GM10248 (cell line): ENCODE measurements at regions not wholly inside any gene's neighbourhood (a gene's known extent, or its start where the extent isn't known, plus 50 kb on each side); places are given as distances from the start of the nearest gene placed in this dataset.

Experiments
- CTCF ChIA-PET: fragments of 300-600 bp; sonication (Branson Sonifier 250); formaldehyde crosslinking; extraction: SDS; loops from one replicate; lab custom pipeline; 2021; ENCODE audit warnings: antibody characterized with exemption; lab: Yijun Ruan, JAX
- POLR2A ChIA-PET: fragments of 350-650 bp; sonication (Branson Sonifier 250); formaldehyde crosslinking; extraction: SDS; loops from one replicate; lab custom pipeline; 2020; ENCODE audit warnings: antibody characterized with exemption; lab: Yijun Ruan, JAX
- DNase-seq: peaks from one replicate; pipeline ENCODE4 v3.0.0; 2012; ENCODE audit errors: extremely low spot score
- CTCF ChIP-seq: IDR thresholded peaks from 2 replicates; pipeline ENCODE4 v1.5.1; 2012; ENCODE audit warnings: mild to moderate bottlenecking, low read depth; ENCODE audit errors: extremely low read depth, missing control alignments, control extremely low read depth

- no peak for DNase-seq
- POLR2A ChIA-PET, result no interaction called here
- CTCF ChIA-PET, result no interaction called here
- no peak for TF ChIP-seq CTCF
Measured at GRCh38 chr20:46798430-46798829, 89.0 kb downstream of the SLC2A10 start.

- CTCF ChIA-PET, result no interaction called here
Measured at GRCh38 chr20:46799781-46800408, 90.4 kb downstream of the SLC2A10 start.

GRCh38 chr20:46800409-46800804 is 91.0 kb downstream of the SLC2A10 start:
- CTCF ChIA-PET, result no interaction called here
- TF ChIP-seq CTCF, result no peak
- POLR2A ChIA-PET, result no interaction called here
- no peak for DNase-seq

More at GRCh38 chr20:46799781-46800408, 90.4 kb downstream of the SLC2A10 start:
- no peak for DNase-seq
- POLR2A ChIA-PET, result no interaction called here
- TF ChIP-seq CTCF, result no peak

- DNase-seq, result no peak
- ChIA-PET CTCF (interaction anchor here (1.0 kb wide), 1 partner anchor 43 kb away, joined by 3 read pairs; no protein-coding TSS in a partner anchor), POLR2A (no interaction called here)
- TF ChIP-seq CTCF, result no peak
Measured at GRCh38 chr20:46801003-46801702, 91.7 kb downstream of the SLC2A10 start.

GRCh38 chr20:46802722-46803121 is 91.9 kb upstream of the EYA2 start:
- no peak for DNase-seq
- CTCF ChIA-PET, result interaction anchor here (1.1 to 1.3 kb wide), 3 partner anchors 9 to 14 kb away, joined by 3 to 7 read pairs (median 3); no protein-coding TSS in a partner anchor
- POLR2A ChIA-PET, result no interaction called here
- TF ChIP-seq CTCF, result no peak

- DNase-seq, result no peak
- POLR2A ChIA-PET, result no interaction called here
- TF ChIP-seq CTCF, result no peak
- CTCF ChIA-PET, result interaction anchor here (1.1 to 1.5 kb wide), 4 partner anchors 9 to 56 kb away, joined by 3 to 7 read pairs (median 3); no protein-coding TSS in a partner anchor
Measured at GRCh38 chr20:46803123-46804020, 91.3 kb upstream of the EYA2 start.
